B cell (primary cell): ENCODE measurements at regions not wholly inside any gene's neighbourhood (a gene's known extent, or its start where the extent isn't known, plus 50 kb on each side); places are given as distances from the start of the nearest gene placed in this dataset.

Source experiments
- EZH2 ChIP-seq: IDR thresholded peaks from 2 replicates; pipeline ENCODE4 v1.6.1; 2012; ENCODE audit warnings: borderline replicate concordance, low read depth, mild to moderate bottlenecking, moderate library complexity, low read length; ENCODE audit not compliant: insufficient read depth, poor library complexity, severe bottlenecking
- TF ChIP-seq, protein P1 (sequence below): fragments of 200-600 bp; IDR thresholded peaks from one replicate; pipeline ENCODE4 v1.8.0; 2022; ENCODE audit warnings: antibody characterized with exemption, mild to moderate bottlenecking

DNA sequence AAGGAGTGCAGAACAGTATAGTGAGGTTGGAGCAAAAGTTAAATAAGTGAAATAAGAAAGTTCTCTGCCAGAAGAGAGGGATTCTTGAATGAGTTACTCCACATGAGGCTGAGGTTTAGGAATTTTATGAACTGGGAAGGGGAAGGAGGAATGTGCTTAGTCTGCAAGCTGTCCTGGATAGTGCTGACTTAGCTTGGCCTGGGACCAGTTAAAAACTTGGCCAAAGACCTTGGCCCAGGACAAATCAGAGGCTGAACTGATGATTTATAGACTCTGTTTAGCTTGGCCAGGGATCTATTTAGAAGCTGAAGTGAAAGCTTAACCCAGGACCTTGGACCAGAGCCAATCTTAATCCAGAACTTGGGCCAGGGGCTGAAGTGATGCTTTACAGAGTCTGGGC is 244.4 kb upstream of the RBMY1B start:
- TF ChIP-seq, protein P1, sequence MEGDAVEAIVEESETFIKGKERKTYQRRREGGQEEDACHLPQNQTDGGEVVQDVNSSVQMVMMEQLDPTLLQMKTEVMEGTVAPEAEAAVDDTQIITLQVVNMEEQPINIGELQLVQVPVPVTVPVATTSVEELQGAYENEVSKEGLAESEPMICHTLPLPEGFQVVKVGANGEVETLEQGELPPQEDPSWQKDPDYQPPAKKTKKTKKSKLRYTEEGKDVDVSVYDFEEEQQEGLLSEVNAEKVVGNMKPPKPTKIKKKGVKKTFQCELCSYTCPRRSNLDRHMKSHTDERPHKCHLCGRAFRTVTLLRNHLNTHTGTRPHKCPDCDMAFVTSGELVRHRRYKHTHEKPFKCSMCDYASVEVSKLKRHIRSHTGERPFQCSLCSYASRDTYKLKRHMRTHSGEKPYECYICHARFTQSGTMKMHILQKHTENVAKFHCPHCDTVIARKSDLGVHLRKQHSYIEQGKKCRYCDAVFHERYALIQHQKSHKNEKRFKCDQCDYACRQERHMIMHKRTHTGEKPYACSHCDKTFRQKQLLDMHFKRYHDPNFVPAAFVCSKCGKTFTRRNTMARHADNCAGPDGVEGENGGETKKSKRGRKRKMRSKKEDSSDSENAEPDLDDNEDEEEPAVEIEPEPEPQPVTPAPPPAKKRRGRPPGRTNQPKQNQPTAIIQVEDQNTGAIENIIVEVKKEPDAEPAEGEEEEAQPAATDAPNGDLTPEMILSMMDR: no peak
- TF ChIP-seq EZH2: no peak
